B cell (primary cell): ENCODE measurements at regions not wholly inside any gene's neighbourhood (a gene's known extent, or its start where the extent isn't known, plus 50 kb on each side); places are given as distances from the start of the nearest gene placed in this dataset.
"Not testable (repeated sequence)": the region's sequence is repeated elsewhere in the genome, so short reads cannot be mapped to it uniquely, and the experiment has no call there.

ENCODE experiments used
- ATAC-seq: fragments of 200-7000 bp; cut with Tn5 transposase; one replicate; pipeline ENCODE4 v1.10.0; 2021; ENCODE audit warnings: low read depth, mild to moderate bottlenecking, moderate number of reproducible peaks, moderate library complexity
- CTCF ChIA-PET: fragments of 350-600 bp; sonication (Branson Sonifier 250); formaldehyde crosslinking; loops from one replicate; lab custom pipeline; 2021; ENCODE audit warnings: antibody characterized with exemption, inconsistent platforms; lab: Charles Lee
- POLR2A ChIA-PET: fragments of 350-600 bp; sonication (Branson Sonifier 250); formaldehyde crosslinking; loops from one replicate; lab custom pipeline; 2021; ENCODE audit warnings: antibody characterized with exemption; lab: Charles Lee
- DNase-seq: peaks from one replicate; pipeline ENCODE4 v3.0.0; 2013
- H2AFZ ChIP-seq: 2 replicates; pipeline ENCODE4 v1.6.1; 2012; ENCODE audit warnings: mild to moderate bottlenecking, low read depth, low read length; ENCODE audit not compliant: insufficient read depth, poor library complexity, severe bottlenecking
- H3K27ac ChIP-seq, 2 donors: 1 replicate in 1 of 2; 2 replicates in 1 of 2; pipeline ENCODE4 v1.5.1; 2012 to 2013; ENCODE audit warnings: low read length in 2 of 2, mild to moderate bottlenecking in 2 of 2, moderate library complexity in 1 of 2
- H3K27me3 ChIP-seq, 4 experiments: fragments of 200-600 bp in 1 of 4; sonication (generic) in 1 of 4; replicated peaks in 1 of 4; 1 replicate in 2 of 4; 2 replicates in 2 of 4; pipeline versions ENCODE4 v1.6.1 to v1.7.0; 2013 to 2016; ENCODE audit warnings: low read length in 3 of 4, mild to moderate bottlenecking in 2 of 4, mixed read lengths in 1 of 4, moderate library complexity in 1 of 4; ENCODE audit not compliant: insufficient read depth in 4 of 4, control insufficient read depth in 3 of 4; ENCODE audit errors: control extremely low read depth in 1 of 4
- H3K36me3 ChIP-seq, 2 experiments: replicated peaks in 1 of 2; 1 replicate in 1 of 2; 2 replicates in 1 of 2; pipeline versions ENCODE4 v1.6.1 to v1.7.1; 2013; ENCODE audit warnings: low read length in 1 of 2; ENCODE audit not compliant: insufficient read depth in 2 of 2, control insufficient read depth in 1 of 2; ENCODE audit errors: control extremely low read depth in 1 of 2, extremely low read depth in 1 of 2
- H3K4me1 ChIP-seq, 2 donors: fragments of 200-600 bp in 1 of 2; sonication (generic) in 1 of 2; 1 replicate in 1 of 2; 2 replicates in 1 of 2; pipeline versions ENCODE4 v1.5.1 to v1.6.1; 2013 to 2017; ENCODE audit warnings: low read length in 2 of 2; ENCODE audit not compliant: control insufficient read depth in 2 of 2, insufficient read depth in 2 of 2
- H3K4me2 ChIP-seq: replicated peaks from 2 replicates; pipeline ENCODE3; 2012; ENCODE audit warnings: mild to moderate bottlenecking, low read depth, low read length; ENCODE audit not compliant: poor library complexity, severe bottlenecking
- H3K4me3 ChIP-seq, 5 experiments: fragments of 200-600 bp in 1 of 5; sonication (generic) in 1 of 5; 1 replicate in 3 of 5; 2 replicates in 2 of 5; pipeline versions ENCODE4 v1.5.1 to v1.7.0; 2011 to 2016; ENCODE audit warnings: low read length in 4 of 5, mild to moderate bottlenecking in 4 of 5, low read depth in 2 of 5, control low read depth in 1 of 5, moderate library complexity in 1 of 5; ENCODE audit not compliant: insufficient read depth in 1 of 5; ENCODE audit errors: control extremely low read depth in 1 of 5, extremely low read depth in 1 of 5
- H3K79me2 ChIP-seq: fragments of 200-600 bp; sonication (generic); one replicate; pipeline ENCODE4 v1.6.0; 2016; ENCODE audit warnings: low read length; ENCODE audit not compliant: control insufficient read depth, insufficient read depth
- H3K9ac ChIP-seq: fragments of 200-600 bp; sonication (generic); 2 replicates; pipeline ENCODE4 v1.6.1; 2017; ENCODE audit warnings: mild to moderate bottlenecking, low read length, moderate library complexity
- H3K9me3 ChIP-seq, 3 donors: one replicate each; pipeline versions ENCODE4 v1.6.1 to v1.7.1; 2013; ENCODE audit warnings: low read length in 2 of 3; ENCODE audit not compliant: control insufficient read depth in 2 of 3, insufficient read depth in 1 of 3; ENCODE audit errors: control extremely low read depth in 1 of 3
- H4K20me1 ChIP-seq: 2 replicates; pipeline ENCODE4 v1.6.0; 2012; ENCODE audit warnings: mild to moderate bottlenecking, low read length; ENCODE audit not compliant: insufficient read depth, control insufficient read depth, poor library complexity, severe bottlenecking
- H3K27ac Mint-ChIP-seq: one replicate; pipeline ENCODE4 v1.8.0; 2021; ENCODE audit warnings: mixed read lengths
- H3K27me3 Mint-ChIP-seq: one replicate; pipeline ENCODE4 v1.8.0; 2021; ENCODE audit warnings: mixed read lengths
- H3K4me1 Mint-ChIP-seq: one replicate; pipeline ENCODE4 v1.8.0; 2021; ENCODE audit warnings: mixed read lengths
- H3K4me3 Mint-ChIP-seq: one replicate; pipeline ENCODE4 v1.8.0; 2021; ENCODE audit warnings: mixed read lengths
- H3K9me3 Mint-ChIP-seq: one replicate; pipeline ENCODE4 v1.8.0; 2022; ENCODE audit warnings: mixed read lengths; ENCODE audit not compliant: insufficient read depth
- EZH2 ChIP-seq: IDR thresholded peaks from 2 replicates; pipeline ENCODE4 v1.6.1; 2012; ENCODE audit warnings: borderline replicate concordance, low read depth, mild to moderate bottlenecking, moderate library complexity, low read length; ENCODE audit not compliant: insufficient read depth, poor library complexity, severe bottlenecking
- WGBS: methylation state at CpG from one replicate; pipeline ENCODE4 v1.1.5; 2013; ENCODE audit warnings: missing lambda C conversion rate; ENCODE audit not compliant: insufficient coverage; 5-methylcytosine and 5-hydroxymethylcytosine counted together
- intact Hi-C: fragments of 100-400 bp; cut with micrococcal nuclease; formaldehyde crosslinking; loops from one replicate; pipeline ENCODE4 v1.10.0; 2022
- TF ChIP-seq, protein P1 (sequence below): fragments of 200-600 bp; IDR thresholded peaks from one replicate; pipeline ENCODE4 v1.8.0; 2022; ENCODE audit warnings: antibody characterized with exemption, mild to moderate bottlenecking

DNA sequence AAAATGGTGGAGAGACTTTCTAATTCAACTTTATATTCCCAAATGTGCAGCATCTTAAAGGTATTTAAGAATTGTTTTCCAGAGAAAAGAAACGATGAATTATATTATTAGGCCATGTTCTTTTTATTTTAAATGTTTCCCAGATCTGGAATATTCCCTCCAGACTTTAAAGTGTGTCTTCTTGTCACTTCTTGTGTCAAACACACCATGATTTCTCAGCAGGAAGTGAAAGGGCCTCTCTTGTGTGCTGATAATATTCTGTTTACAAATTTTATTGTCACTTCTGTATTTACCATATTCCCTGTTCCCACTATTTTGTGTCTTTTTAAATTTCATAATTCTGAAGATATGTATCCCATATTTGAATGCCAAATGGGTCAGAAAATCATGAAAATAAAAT, 455.0 kb upstream of the FLRT2 start:
- no peak overlapping the region for H3K4me2 ChIP-seq
- peaks cover 0 to 2% (median 0%) of the 10 kb centered on the region in 3 donors for H3K9me3 ChIP-seq
- ATAC-seq (no peak), DNase-seq (no peak)
- H3K79me2 ChIP-seq, result no peaks in the 10 kb centered on the region
- Mint-ChIP-seq H3K4me3 (no peak overlapping the region), H3K4me1 (no peaks in the 10 kb centered on the region), H3K27ac (no peak overlapping the region), H3K9me3 (no peaks in the 10 kb centered on the region), H3K27me3 (no peaks in the 10 kb centered on the region)
- H3K4me1 ChIP-seq, result no peaks in the 10 kb centered on the region
- H3K9ac ChIP-seq, result no peak overlapping the region
- H4K20me1 ChIP-seq, result no peaks in the 10 kb centered on the region
- intact Hi-C loops, result no loop called here
- WGBS, result no CpG with 5 or more reads among the region's 1 CpG
- TF ChIP-seq EZH2, result no peak
- TF ChIP-seq, protein P1, sequence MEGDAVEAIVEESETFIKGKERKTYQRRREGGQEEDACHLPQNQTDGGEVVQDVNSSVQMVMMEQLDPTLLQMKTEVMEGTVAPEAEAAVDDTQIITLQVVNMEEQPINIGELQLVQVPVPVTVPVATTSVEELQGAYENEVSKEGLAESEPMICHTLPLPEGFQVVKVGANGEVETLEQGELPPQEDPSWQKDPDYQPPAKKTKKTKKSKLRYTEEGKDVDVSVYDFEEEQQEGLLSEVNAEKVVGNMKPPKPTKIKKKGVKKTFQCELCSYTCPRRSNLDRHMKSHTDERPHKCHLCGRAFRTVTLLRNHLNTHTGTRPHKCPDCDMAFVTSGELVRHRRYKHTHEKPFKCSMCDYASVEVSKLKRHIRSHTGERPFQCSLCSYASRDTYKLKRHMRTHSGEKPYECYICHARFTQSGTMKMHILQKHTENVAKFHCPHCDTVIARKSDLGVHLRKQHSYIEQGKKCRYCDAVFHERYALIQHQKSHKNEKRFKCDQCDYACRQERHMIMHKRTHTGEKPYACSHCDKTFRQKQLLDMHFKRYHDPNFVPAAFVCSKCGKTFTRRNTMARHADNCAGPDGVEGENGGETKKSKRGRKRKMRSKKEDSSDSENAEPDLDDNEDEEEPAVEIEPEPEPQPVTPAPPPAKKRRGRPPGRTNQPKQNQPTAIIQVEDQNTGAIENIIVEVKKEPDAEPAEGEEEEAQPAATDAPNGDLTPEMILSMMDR, result no peak
- ChIA-PET CTCF (no interaction called here), POLR2A (no interaction called here)
- H3K27ac ChIP-seq, result no peak overlapping the region
- H3K4me3 ChIP-seq, result no peak overlapping the region
- no peaks in the 10 kb centered on the region for H3K36me3 ChIP-seq
- no peak overlapping the region for H2AFZ ChIP-seq
- H3K27me3 ChIP-seq, result no peaks in the 10 kb centered on the region

DNA sequence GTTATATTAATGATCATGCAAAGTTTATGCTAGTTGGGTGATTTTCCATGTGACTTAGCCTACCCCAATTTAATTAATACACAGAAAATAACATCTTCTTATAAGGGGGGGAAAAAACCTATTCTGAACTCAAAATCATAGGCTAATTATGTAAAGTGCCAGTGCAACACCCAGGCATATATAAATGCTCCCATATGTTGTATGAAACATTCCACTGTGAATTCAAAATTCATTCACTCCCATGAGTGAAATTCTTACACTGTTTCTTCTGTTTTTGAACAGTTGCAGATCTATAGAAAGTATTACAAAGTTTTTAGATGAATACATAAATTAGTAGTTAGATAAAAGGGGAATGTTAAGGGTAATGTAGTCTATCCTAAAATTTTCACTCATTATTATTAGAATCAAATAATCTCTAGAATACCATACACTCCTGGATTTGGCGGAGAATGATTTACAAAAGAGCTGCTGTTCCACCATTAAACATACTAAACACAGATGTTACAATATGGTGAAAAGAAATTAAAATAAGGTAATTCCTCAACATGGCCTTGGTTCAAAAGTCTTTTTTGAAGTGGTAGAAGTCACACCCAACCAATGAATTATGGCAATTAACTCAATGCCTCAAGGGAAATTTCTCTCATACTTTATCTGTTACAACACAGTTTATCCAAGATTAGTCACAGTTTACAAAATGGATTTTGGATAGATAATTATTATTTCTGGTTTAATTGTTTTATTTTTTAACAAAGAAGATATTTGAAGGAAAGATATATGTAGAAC, 454.1 kb upstream of the FLRT2 start:
- H3K79me2 ChIP-seq, result no peaks in the 10 kb centered on the region
- no peaks in the 10 kb centered on the region for H3K27me3 ChIP-seq
- ATAC-seq, result no peak
- no peak overlapping the region for H3K9ac ChIP-seq
- H3K4me1 ChIP-seq, result no peaks in the 10 kb centered on the region
- H3K4me3 ChIP-seq, result no peak overlapping the region
- H3K4me3 Mint-ChIP-seq, result no peak overlapping the region
- DNase-seq, result no peak
- POLR2A ChIA-PET, result no interaction called here
- H3K4me2 ChIP-seq, result no peak overlapping the region
- H3K27me3 Mint-ChIP-seq, result no peaks in the 10 kb centered on the region
- no CpG with 5 or more reads among the region's 1 CpG for WGBS
- intact Hi-C loops, result no loop called here
- CTCF ChIA-PET, result no interaction called here
- H3K36me3 ChIP-seq, result no peaks in the 10 kb centered on the region
- H4K20me1 ChIP-seq, result no peaks in the 10 kb centered on the region
- H3K4me1 Mint-ChIP-seq, result no peaks in the 10 kb centered on the region
- peaks cover 0 to 2% (median 0%) of the 10 kb centered on the region in 3 donors for H3K9me3 ChIP-seq
- no peak for TF ChIP-seq EZH2
- TF ChIP-seq, protein P1, result no peak
- H3K27ac Mint-ChIP-seq, result no peak overlapping the region
- H2AFZ ChIP-seq, result no peak overlapping the region
- no peak overlapping the region for H3K27ac ChIP-seq
- no peaks in the 10 kb centered on the region for H3K9me3 Mint-ChIP-seq

DNA sequence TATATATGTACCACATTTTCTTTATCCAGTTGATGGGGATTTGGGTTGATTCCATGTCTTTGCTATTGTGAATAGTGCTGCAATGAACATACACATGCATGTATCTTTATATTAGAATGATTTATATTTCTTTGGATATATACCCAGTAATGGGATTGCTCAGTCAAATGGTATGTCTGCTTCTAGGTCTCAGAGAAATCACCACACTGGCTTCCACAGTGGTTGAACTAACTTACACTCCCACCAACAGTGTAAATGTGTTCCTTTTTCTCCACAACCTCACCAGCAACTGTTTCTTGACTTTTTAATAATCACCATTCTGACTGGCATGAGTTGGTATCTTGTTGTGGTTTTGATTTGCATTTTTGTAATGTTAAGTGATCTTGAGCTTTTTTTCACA, 452.2 kb upstream of the FLRT2 start:
- H3K27ac Mint-ChIP-seq, H3K27me3 Mint-ChIP-seq, ATAC-seq, H3K27ac ChIP-seq, H3K79me2 ChIP-seq, H3K4me3 Mint-ChIP-seq, POLR2A ChIA-PET, H3K9me3 ChIP-seq, CTCF ChIA-PET, H4K20me1 ChIP-seq, H3K27me3 ChIP-seq, DNase-seq, H3K4me1 ChIP-seq, H3K9ac ChIP-seq, H3K4me1 Mint-ChIP-seq, H3K4me3 ChIP-seq, intact Hi-C loops, H3K36me3 ChIP-seq, H3K4me2 ChIP-seq, H2AFZ ChIP-seq, H3K9me3 Mint-ChIP-seq: not testable (repeated sequence)
